Umbilical cord (tissue), 1 donor: ENCODE measurements at regions not wholly inside any gene's neighbourhood (a gene's known extent, or its start where the extent isn't known, plus 50 kb on each side); places are given as distances from the start of the nearest gene placed in this dataset.

ENCODE experiments used
- DNase-seq: peaks from one replicate; pipeline ENCODE4 v3.0.0-alpha.2; 2015; ENCODE audit warnings: low spot score

GRCh38 chr12:4857472-4858291, 52.0 kb upstream of the KCNA1 start:
- peak; percentile 76 for DNase-seq

- DNase-seq = no peak
These were observed 51.3 kb upstream of the KCNA1 start for GRCh38 chr12:4858386-4858785.

- peak; percentile 47 for DNase-seq
These were observed 50.1 kb upstream of the KCNA1 start for GRCh38 chr12:4859478-4860210.
